ENCODE measurements at regions not wholly inside any gene's neighbourhood (a gene's known extent, or its start where the extent isn't known, plus 50 kb on each side); places are given as distances from the start of the nearest gene placed in this dataset.
"Not testable (repeated sequence)": the region's sequence is repeated elsewhere in the genome, so short reads cannot be mapped to it uniquely, and the experiment has no call there.

- no peaks in the 10 kb centered on the region for H3K9me3 Mint-ChIP-seq
- no peaks in the 10 kb centered on the region for H3K36me3 Mint-ChIP-seq (ENCODE audit: low read depth)
- no peak overlapping the region for H3K27ac Mint-ChIP-seq
- peaks cover 9% of the 10 kb centered on the region for H3K4me1 Mint-ChIP-seq (ENCODE audit: low read depth)
- no peak for DNase-seq
- no peak overlapping the region for H3K4me3 Mint-ChIP-seq
- TF ChIP-seq CTCF (IDR thresholded peaks at IDR 0.05): no peak
- no peaks in the 10 kb centered on the region for H3K27me3 Mint-ChIP-seq (ENCODE audit: insufficient read depth)
Observed at GRCh38 chr7:16092711-16093110, 328.6 kb downstream of the CRPPA start.

- H3K4me1 Mint-ChIP-seq (ENCODE audit: low read depth): peaks cover 9% of the 10 kb centered on the region
- no peaks in the 10 kb centered on the region for H3K36me3 Mint-ChIP-seq (ENCODE audit: low read depth)
- TF ChIP-seq CTCF (IDR thresholded peaks at IDR 0.05): no peak
- DNase-seq: no peak
- 0 out of 2 replicates have a peak overlapping the region, but pooled peaks have one; percentile 16 for H3K4me3 Mint-ChIP-seq
- no peak overlapping the region for H3K27ac Mint-ChIP-seq
- H3K27me3 Mint-ChIP-seq (ENCODE audit: insufficient read depth): no peaks in the 10 kb centered on the region
- H3K9me3 Mint-ChIP-seq: no peaks in the 10 kb centered on the region
Observed at GRCh38 chr7:16091701-16092310, 329.5 kb downstream of the CRPPA start.

GRCh38 chr7:16089801-16090200 is 331.5 kb downstream of the CRPPA start:
- Mint-ChIP-seq H3K27me3 (ENCODE audit: insufficient read depth) (no peaks in the 10 kb centered on the region), H3K27ac (no peak overlapping the region), H3K36me3 (ENCODE audit: low read depth) (no peaks in the 10 kb centered on the region), H3K4me1 (ENCODE audit: low read depth) (peaks cover 12% of the 10 kb centered on the region), H3K4me3 (no peak overlapping the region), H3K9me3 (no peaks in the 10 kb centered on the region)
- no peak for DNase-seq
- TF ChIP-seq CTCF (IDR thresholded peaks at IDR 0.05): no peak

- Mint-ChIP-seq H3K4me1 (ENCODE audit: low read depth) (peaks cover 19% of the 10 kb centered on the region), H3K36me3 (ENCODE audit: low read depth) (no peaks in the 10 kb centered on the region), H3K4me3 (no peak overlapping the region), H3K9me3 (no peaks in the 10 kb centered on the region), H3K27ac (no peak overlapping the region), H3K27me3 (ENCODE audit: insufficient read depth) (no peaks in the 10 kb centered on the region)
- no peak for DNase-seq
- TF ChIP-seq CTCF (IDR thresholded peaks at IDR 0.05): no peak
Observed at GRCh38 chr7:16089191-16089590, 332.1 kb downstream of the CRPPA start.

GRCh38 chr7:16086743-16087142 is 334.6 kb downstream of the CRPPA start:
- Mint-ChIP-seq H3K4me1 (ENCODE audit: low read depth) (peaks cover 20% of the 10 kb centered on the region), H3K4me3 (no peak overlapping the region), H3K9me3 (no peaks in the 10 kb centered on the region), H3K27ac (no peak overlapping the region), H3K27me3 (ENCODE audit: insufficient read depth) (no peaks in the 10 kb centered on the region), H3K36me3 (ENCODE audit: low read depth) (no peaks in the 10 kb centered on the region)
- no peak for TF ChIP-seq CTCF (IDR thresholded peaks at IDR 0.05)
- DNase-seq: no peak

GRCh38 chr7:16085780-16086179 is 335.6 kb downstream of the CRPPA start:
- DNase-seq; H3K36me3 Mint-ChIP-seq (ENCODE audit: low read depth); H3K9me3 Mint-ChIP-seq; H3K4me3 Mint-ChIP-seq; H3K27ac Mint-ChIP-seq; H3K27me3 Mint-ChIP-seq (ENCODE audit: insufficient read depth): not testable (repeated sequence)
- H3K4me1 Mint-ChIP-seq (ENCODE audit: low read depth): peaks cover 16% of the 10 kb centered on the region

Measured in HFFc6 (cell line).